GM11168 (cell line): ENCODE measurements at regions not wholly inside any gene's neighbourhood (a gene's known extent, or its start where the extent isn't known, plus 50 kb on each side); places are given as distances from the start of the nearest gene placed in this dataset.

ENCODE experiments used
- in situ Hi-C: fragments of 300-500 bp; cut with MboI; formaldehyde crosslinking; loops from one replicate; pipeline ENCODE4 v1.12.0; 2022; ENCODE audit warnings: low sequenced_read_pairs; ENCODE audit not compliant: unreplicated experiment

DNA sequence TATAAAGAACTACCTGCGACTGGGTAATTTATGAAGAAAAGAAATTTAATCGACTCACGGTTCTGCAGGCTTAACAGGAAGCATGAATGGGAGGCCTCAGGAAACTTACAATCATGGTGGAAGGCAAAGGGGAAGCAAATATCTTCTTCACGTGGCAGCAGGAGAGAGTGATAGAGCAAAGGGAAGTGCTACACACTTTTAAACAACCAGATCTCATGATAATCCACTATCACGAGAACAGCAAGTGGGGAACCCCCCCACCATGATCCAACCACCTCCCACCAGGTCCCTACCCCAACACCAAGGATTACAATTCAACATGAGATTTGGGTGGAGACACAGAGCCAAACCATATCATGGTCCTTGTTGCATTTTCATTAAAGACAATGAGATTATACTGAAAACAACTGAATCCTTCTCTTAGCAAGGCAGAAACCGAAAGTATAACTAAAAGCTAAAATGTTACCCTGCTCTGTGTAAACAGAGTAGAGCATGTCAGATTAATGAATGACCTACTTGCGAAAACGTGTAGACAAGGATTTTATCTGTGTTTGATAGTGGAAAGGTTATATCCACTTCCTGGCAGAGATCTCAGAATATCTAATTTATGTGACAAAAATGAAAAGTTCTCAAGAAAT is 60.1 kb upstream of the RBBP8 start:
- in situ Hi-C loops: no loop called here

DNA sequence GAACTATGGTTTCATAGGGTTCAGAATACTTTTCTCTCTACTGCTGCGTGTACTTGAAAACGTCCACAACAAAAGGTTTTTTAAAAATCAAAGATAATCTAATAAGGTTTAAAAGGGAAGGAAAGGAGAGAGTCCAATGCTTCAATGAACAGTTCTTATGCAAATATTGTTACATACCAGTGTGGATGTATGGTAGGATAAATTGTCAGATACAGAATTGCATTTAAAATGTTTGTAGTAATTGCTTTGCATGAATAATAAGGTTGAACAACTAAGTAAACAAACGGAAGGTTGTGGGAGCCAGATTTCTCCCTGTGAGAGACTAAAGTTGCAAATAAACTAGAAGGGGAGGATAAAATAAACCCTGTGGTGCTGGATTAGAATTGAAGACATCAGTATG is 53.8 kb upstream of the RBBP8 start:
- in situ Hi-C loops: no loop called here

DNA sequence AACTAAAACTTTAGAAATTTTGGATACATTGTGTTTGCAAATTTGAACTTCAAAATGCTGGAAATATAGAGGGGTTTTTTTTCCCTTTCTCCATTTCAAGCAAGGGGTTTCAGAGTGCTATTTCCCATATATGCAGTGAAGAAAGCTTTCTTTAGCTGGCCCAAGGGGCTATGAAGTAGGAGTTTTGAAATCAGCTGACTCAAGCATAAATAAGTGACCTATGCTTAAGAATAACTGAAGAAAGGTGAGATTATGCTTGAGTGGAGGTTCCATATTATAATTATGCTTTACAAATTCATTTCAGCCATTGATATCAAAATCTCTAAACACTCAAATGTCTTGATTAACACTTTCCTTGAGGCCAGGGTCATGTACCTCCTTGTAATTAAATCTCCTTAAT is 51.0 kb upstream of the RBBP8 start:
- in situ Hi-C loops: no loop called here

DNA sequence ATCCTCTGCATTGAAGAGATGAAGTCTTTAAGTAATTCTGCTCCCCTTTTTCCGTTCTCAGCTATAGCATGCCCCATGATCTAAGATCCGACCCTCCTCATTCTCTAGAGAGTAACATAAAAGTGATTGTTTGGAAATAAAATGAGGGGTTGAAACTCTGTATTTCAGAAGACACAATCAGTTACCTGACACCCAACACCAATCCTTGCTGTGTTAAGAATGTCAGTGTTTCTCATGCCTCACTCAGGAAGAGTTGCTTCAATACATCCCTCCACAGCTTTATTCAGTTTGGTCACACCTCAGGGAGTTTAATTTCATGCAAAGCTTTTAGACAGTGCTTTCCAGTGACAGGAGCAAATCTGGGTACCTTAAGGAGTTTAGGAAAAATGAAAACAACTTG is 49.9 kb upstream of the RBBP8 start:
- in situ Hi-C loops: no loop called here
